Endothelial cell (in vitro differentiated cells): ENCODE measurements at regions not wholly inside any gene's neighbourhood (a gene's known extent, or its start where the extent isn't known, plus 50 kb on each side); places are given as distances from the start of the nearest gene placed in this dataset.

Experiments used
- DNase-seq: peaks from one replicate; pipeline ENCODE4 v3.0.0; 2021; ENCODE audit warnings: low spot score
- H3K27ac Mint-ChIP-seq: one replicate; pipeline ENCODE4 v1.8.0; 2021; ENCODE audit warnings: mixed read lengths, inconsistent platforms; ENCODE audit not compliant: unreplicated experiment
- H3K27me3 Mint-ChIP-seq: one replicate; pipeline ENCODE4 v1.8.0; 2021; ENCODE audit warnings: mild to moderate bottlenecking, moderate library complexity, mixed read lengths, inconsistent platforms; ENCODE audit not compliant: unreplicated experiment
- H3K36me3 Mint-ChIP-seq: one replicate; pipeline ENCODE4 v1.8.0; 2021; ENCODE audit warnings: mild to moderate bottlenecking, low read depth, mixed read lengths, inconsistent platforms; ENCODE audit not compliant: unreplicated experiment
- H3K4me1 Mint-ChIP-seq: one replicate; pipeline ENCODE4 v1.8.0; 2021; ENCODE audit warnings: mild to moderate bottlenecking, mixed read lengths, inconsistent platforms; ENCODE audit not compliant: unreplicated experiment
- H3K4me3 Mint-ChIP-seq: one replicate; pipeline ENCODE4 v1.8.0; 2021; ENCODE audit warnings: mild to moderate bottlenecking, mixed read lengths, inconsistent platforms; ENCODE audit not compliant: unreplicated experiment
- H3K9me3 Mint-ChIP-seq: one replicate; pipeline ENCODE4 v1.8.0; 2021; ENCODE audit warnings: mixed read lengths, inconsistent platforms; ENCODE audit not compliant: unreplicated experiment
- TF ChIP-seq, protein P1 (sequence below): fragments of 200-600 bp; sonication (generic); IDR thresholded peaks from one replicate; pipeline ENCODE4 v1.5.0; 2021; ENCODE audit warnings: antibody characterized with exemption; ENCODE audit not compliant: unreplicated experiment

DNA sequence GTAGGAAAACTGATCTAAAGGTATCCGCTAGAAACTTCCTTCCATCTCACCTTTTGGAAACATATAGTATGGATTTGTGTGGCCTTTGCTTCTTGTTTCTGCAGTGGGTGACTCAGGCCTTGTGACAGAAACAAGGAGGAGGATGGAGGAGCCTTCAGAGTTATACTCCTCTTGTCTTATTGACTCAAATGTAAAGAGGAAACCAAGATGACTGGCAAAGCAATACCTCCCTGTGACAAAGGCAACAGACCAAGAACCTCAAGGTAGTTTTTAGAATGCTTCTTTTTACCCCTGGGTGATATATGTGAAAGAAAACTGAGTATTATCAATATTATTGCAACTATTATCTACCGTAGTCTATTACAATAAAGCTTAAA lies 123.3 kb upstream of the SLIT3 start:
- Mint-ChIP-seq H3K27me3 (no peaks in the 10 kb centered on the region), H3K4me3 (no peak overlapping the region), H3K9me3 (no peaks in the 10 kb centered on the region), H3K4me1 (peaks cover 2% of the 10 kb centered on the region), H3K27ac (no peak overlapping the region), H3K36me3 (no peaks in the 10 kb centered on the region)
- DNase-seq, result no peak
- TF ChIP-seq, protein P1, sequence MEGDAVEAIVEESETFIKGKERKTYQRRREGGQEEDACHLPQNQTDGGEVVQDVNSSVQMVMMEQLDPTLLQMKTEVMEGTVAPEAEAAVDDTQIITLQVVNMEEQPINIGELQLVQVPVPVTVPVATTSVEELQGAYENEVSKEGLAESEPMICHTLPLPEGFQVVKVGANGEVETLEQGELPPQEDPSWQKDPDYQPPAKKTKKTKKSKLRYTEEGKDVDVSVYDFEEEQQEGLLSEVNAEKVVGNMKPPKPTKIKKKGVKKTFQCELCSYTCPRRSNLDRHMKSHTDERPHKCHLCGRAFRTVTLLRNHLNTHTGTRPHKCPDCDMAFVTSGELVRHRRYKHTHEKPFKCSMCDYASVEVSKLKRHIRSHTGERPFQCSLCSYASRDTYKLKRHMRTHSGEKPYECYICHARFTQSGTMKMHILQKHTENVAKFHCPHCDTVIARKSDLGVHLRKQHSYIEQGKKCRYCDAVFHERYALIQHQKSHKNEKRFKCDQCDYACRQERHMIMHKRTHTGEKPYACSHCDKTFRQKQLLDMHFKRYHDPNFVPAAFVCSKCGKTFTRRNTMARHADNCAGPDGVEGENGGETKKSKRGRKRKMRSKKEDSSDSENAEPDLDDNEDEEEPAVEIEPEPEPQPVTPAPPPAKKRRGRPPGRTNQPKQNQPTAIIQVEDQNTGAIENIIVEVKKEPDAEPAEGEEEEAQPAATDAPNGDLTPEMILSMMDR, result no peak

DNA sequence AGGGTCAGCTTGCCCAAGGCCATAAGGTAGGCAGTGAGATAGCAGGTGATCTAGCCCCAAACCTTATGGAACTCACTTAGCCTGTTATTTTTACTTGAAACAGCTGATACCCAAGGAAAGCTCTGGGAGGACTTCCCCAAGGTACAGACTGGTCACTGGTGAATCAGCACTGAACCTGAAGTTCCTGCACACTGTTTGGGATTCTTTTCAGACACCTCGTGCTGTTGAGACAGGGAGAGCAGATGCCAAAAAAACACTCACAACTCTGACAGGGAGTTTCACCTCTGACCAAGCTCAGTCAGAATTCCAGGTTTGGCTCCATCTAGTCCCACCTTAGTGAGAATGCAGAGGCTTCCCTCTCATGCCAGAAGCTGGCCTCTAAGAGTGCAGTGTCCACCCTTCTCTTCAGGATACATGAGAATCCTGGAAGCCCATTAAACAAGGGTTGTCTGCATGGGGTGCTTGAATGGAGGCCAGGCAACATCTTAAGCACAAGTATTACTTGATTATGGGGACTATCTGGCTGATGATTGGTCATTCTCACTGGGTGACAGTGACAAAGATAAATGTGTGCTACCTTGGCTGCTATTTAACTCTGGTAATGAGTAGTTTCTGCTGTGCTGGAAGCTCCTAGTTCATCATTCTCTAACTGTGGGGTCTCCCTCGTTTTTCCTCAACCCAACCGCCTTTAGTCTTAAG lies 122.8 kb upstream of the SLIT3 start:
- Mint-ChIP-seq H3K4me1 (peaks cover 2% of the 10 kb centered on the region), H3K4me3 (no peak overlapping the region)

DNA sequence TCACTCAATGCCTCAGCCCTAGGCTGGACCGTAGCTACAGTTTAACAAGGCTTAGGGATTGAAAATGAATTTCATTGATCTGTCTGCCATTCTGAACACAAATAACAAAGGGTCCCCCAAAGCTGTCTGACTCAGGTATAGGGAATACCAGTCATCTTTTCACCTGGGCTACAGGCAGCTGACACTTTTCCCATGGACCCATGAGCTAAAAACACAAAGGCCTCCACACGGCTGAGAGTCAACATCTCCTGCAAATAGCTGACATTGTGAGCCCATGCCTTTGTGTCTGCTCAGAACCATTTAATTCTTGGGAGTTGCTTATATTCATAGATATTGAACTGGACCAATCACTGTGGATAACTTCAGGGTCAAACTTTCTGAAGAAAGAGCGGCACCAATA lies 121.1 kb upstream of the SLIT3 start:
- Mint-ChIP-seq H3K27me3 (no peaks in the 10 kb centered on the region), H3K36me3 (no peaks in the 10 kb centered on the region), H3K4me3 (no peak overlapping the region), H3K4me1 (peaks cover 2% of the 10 kb centered on the region), H3K9me3 (no peaks in the 10 kb centered on the region), H3K27ac (no peak overlapping the region)
- DNase-seq, result no peak
- TF ChIP-seq, protein P1, result no peak

More for the DNA sequence above, 122.8 kb upstream of the SLIT3 start:
- DNase-seq, result no peak
- H3K36me3 Mint-ChIP-seq, result no peaks in the 10 kb centered on the region
- H3K27me3 Mint-ChIP-seq, result no peaks in the 10 kb centered on the region
- no peak overlapping the region for H3K27ac Mint-ChIP-seq
- TF ChIP-seq, protein P1, result no peak
- H3K9me3 Mint-ChIP-seq, result no peaks in the 10 kb centered on the region

DNA sequence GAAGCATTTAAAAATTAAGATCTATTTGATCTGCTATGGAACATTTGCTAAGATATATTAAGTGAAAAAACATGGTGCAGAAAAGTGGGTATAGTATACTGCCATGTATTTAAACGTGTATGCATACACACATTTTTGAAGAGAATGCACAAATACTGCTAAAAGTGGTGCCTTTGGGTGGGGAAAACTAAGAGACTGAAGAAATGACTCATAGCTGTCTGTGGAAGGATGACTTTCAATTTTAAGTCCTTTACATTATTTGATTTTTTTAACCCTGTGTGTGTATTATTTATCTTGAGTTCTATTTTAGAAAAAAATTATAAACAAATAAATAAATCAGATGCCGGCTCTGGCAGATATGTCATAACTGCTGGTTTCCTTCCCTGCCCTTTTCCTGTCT lies 120.7 kb upstream of the SLIT3 start:
- Mint-ChIP-seq H3K27ac (no peak overlapping the region), H3K4me3 (no peak overlapping the region), H3K27me3 (no peaks in the 10 kb centered on the region), H3K4me1 (peaks cover 2% of the 10 kb centered on the region), H3K36me3 (no peaks in the 10 kb centered on the region), H3K9me3 (no peaks in the 10 kb centered on the region)
- TF ChIP-seq, protein P1, result no peak
- DNase-seq, result no peak

DNA sequence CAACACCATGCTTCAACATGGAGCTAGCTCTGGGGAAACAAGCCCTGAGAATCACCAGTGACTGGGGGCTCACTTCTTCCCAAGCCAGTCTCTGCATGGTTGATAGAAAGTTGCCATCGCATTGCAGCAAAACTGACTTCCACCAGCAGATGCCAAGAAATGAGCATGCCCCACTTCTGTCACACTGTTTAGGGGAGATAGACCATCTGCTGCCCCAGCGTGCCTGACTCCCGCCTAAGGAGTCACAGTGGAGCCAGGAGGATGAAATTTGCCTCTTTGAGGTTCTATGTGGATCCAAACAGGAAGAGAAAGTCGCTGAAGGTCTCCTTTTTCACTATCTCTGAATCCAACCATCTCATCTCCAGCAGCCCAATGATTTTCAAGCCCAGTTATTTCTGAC lies 116.7 kb upstream of the SLIT3 start:
- Mint-ChIP-seq H3K36me3 (no peaks in the 10 kb centered on the region), H3K27me3 (peaks cover 2% of the 10 kb centered on the region), H3K4me3 (no peak overlapping the region), H3K27ac (no peak overlapping the region), H3K4me1 (peaks cover 2% of the 10 kb centered on the region), H3K9me3 (no peaks in the 10 kb centered on the region)
- no peak for DNase-seq
- TF ChIP-seq, protein P1, result no peak
